Vagina (tissue), 2 donors: ENCODE measurements at regions not wholly inside any gene's neighbourhood (a gene's known extent, or its start where the extent isn't known, plus 50 kb on each side); places are given as distances from the start of the nearest gene placed in this dataset.

ENCODE experiments used
- DNase-seq, 2 donors: peaks; one replicate each; pipeline ENCODE4 v3.0.0-alpha.2; 2017; ENCODE audit errors: extremely low spot score in 2 of 2
- H3K27ac ChIP-seq: fragments of 200-600 bp; sonication (generic); one replicate; pipeline ENCODE4 v1.5.1; 2019
- H3K27me3 ChIP-seq: fragments of 200-600 bp; sonication (generic); one replicate; pipeline ENCODE4 v1.5.1; 2019
- H3K36me3 ChIP-seq, 2 donors: fragments of 200-600 bp; sonication (generic); one replicate each; pipeline ENCODE4 v1.5.1; 2017 to 2019
- H3K4me1 ChIP-seq: fragments of 200-600 bp; sonication (generic); one replicate; pipeline ENCODE4 v1.5.1; 2019
- H3K4me3 ChIP-seq, 2 donors: fragments of 200-600 bp; sonication (generic); 1 replicate in 1 of 2; 2 replicates in 1 of 2; pipeline ENCODE4 v1.5.1; 2016 to 2019
- H3K9me3 ChIP-seq: fragments of 200-600 bp; sonication (generic); one replicate; pipeline ENCODE4 v1.5.1; 2019
- POLR2A ChIP-seq, 2 donors: fragments of 450-650 bp; IDR thresholded peaks; one replicate each; pipeline ENCODE4 v1.6.1; 2017; ENCODE audit warnings: antibody characterized with exemption in 2 of 2, mild to moderate bottlenecking in 2 of 2, moderate library complexity in 2 of 2
- POLR2AphosphoS5 ChIP-seq, 2 donors: sonication (generic); formaldehyde crosslinking; IDR thresholded peaks; one replicate each; pipeline ENCODE4 v1.9.0; 2017; ENCODE audit warnings: antibody characterized with exemption in 2 of 2, mild to moderate bottlenecking in 2 of 2, low read depth in 1 of 2; ENCODE audit not compliant: insufficient read depth in 1 of 2
- intact Hi-C: fragments of 100-400 bp; cut with DNase I; formaldehyde crosslinking; loops from one replicate; pipeline ENCODE4 v1.15.1; 2023
- TF ChIP-seq, protein P1 (sequence below), 3 experiments: fragments of 450-650 bp in 2 of 3; fragments of 200-600 bp in 1 of 3; sonication (generic) in 1 of 3; IDR thresholded peaks; one replicate each; pipeline ENCODE4 v1.5.1; 2017 to 2019; ENCODE audit warnings: antibody characterized with exemption in 3 of 3, mild to moderate bottlenecking in 2 of 3, moderate library complexity in 2 of 3

DNA sequence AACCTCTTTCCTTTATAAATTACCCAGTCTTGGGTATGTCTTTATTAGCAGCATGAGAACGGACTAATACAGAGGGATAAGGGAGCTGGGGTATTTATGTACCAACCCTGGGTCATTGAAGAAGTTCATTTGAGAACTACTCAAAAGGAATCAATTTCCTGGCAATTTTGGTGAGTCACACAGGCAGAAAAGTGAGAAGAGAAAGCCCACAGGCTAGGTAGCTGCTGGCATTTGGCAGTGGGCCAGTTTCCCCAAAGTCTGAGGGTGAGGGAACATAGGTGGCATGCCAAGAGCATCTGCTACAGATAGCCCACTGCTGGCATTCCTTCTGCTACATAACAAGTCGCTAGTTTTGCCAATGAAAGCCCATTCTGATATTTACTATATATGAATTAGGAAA, 411.2 kb downstream of the MID1IP1 start:
- Histone ChIP-seq H3K36me3 (no peaks in the 10 kb centered on the region), H3K4me3 (no peak overlapping the region), H3K27ac (no peak overlapping the region), H3K27me3 (no peaks in the 10 kb centered on the region), H3K9me3 (no peaks in the 10 kb centered on the region), H3K4me1 (no peaks in the 10 kb centered on the region)
- no peak for DNase-seq
- TF ChIP-seq POLR2AphosphoS5 (IDR thresholded peaks at IDR 0.05; ENCODE audit: insufficient read depth in 1 of 2, low read depth in 1 of 2) (no peak), POLR2A (IDR thresholded peaks at IDR 0.05) (no peak)
- TF ChIP-seq, protein P1, sequence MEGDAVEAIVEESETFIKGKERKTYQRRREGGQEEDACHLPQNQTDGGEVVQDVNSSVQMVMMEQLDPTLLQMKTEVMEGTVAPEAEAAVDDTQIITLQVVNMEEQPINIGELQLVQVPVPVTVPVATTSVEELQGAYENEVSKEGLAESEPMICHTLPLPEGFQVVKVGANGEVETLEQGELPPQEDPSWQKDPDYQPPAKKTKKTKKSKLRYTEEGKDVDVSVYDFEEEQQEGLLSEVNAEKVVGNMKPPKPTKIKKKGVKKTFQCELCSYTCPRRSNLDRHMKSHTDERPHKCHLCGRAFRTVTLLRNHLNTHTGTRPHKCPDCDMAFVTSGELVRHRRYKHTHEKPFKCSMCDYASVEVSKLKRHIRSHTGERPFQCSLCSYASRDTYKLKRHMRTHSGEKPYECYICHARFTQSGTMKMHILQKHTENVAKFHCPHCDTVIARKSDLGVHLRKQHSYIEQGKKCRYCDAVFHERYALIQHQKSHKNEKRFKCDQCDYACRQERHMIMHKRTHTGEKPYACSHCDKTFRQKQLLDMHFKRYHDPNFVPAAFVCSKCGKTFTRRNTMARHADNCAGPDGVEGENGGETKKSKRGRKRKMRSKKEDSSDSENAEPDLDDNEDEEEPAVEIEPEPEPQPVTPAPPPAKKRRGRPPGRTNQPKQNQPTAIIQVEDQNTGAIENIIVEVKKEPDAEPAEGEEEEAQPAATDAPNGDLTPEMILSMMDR (IDR thresholded peaks at IDR 0.05): no peak
- intact Hi-C loops: no loop called here

DNA sequence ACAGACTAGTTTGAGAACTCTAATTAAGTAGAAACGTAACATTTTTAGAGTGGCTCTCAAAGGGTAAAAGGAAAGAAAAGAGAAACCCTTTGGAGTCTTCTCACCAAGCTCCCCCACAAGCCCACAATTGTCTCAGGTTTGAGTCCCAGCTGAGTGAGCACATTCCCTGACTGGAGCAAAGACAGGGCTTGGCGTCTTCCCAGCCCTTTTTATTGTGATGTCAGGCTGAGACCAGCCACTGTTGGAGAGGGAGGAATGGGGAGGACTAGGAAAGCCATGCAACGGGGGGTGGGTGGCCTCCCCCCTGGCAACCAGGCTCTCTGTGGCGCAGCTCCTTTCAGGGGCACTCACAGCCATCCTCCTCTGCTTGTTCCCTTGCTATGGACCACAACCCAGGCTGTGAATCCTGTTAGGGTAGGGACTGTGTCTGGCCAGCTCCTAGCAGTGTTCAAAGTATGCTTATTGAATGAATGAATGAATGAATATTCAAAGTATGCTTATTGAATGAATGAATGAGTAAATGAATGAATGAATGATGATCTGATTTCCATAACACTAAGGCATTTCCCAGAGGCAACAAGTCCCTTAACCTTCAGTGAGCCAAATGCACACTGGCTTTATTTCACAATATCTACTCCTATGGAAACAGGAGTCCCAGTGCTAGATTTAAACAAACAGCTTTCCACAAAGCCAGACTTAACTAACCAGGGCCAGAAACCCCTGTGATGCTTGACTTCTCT, 413.3 kb downstream of the MID1IP1 start:
- intact Hi-C loops: loop anchor here (5.0 kb wide), 1 partner anchor 1497 kb away; no protein-coding TSS in a partner anchor
- H3K27ac ChIP-seq: no peak overlapping the region
- H3K4me3 ChIP-seq: no peak overlapping the region
- TF ChIP-seq, protein P1 (IDR thresholded peaks at IDR 0.05): no peak
- TF ChIP-seq POLR2AphosphoS5 (IDR thresholded peaks at IDR 0.05; ENCODE audit: insufficient read depth in 1 of 2, low read depth in 1 of 2) (no peak), POLR2A (IDR thresholded peaks at IDR 0.05) (no peak)
- no peak for DNase-seq
- H3K36me3 ChIP-seq: no peaks in the 10 kb centered on the region
- no peaks in the 10 kb centered on the region for H3K4me1 ChIP-seq
- H3K27me3 ChIP-seq: no peaks in the 10 kb centered on the region
- no peaks in the 10 kb centered on the region for H3K9me3 ChIP-seq

DNA sequence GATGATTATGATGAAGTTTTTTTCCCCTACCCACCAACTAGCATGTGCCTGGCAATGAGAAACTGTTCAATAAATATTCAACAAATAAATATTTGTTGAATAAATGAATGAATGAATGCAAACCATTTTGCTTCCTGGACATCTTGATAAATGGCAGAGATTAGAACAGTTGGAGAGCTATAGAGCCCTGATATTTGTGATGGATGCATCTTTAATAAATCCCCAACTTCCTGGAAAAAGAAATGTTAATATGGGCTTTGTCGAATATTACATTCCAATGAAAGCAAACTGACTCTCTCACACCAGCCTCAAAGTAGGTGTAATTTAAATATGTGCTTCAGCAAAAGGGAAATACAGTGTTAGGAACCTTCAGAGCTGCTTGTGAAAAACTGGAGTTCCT, 419.7 kb downstream of the MID1IP1 start:
- Histone ChIP-seq H3K27ac (no peak overlapping the region), H3K4me1 (no peaks in the 10 kb centered on the region), H3K4me3 (no peak overlapping the region), H3K36me3 (no peaks in the 10 kb centered on the region), H3K9me3 (no peaks in the 10 kb centered on the region), H3K27me3 (no peaks in the 10 kb centered on the region)
- intact Hi-C loops: no loop called here
- no peak for DNase-seq
- TF ChIP-seq, protein P1 (IDR thresholded peaks at IDR 0.05): no peak
- TF ChIP-seq POLR2AphosphoS5 (IDR thresholded peaks at IDR 0.05; ENCODE audit: insufficient read depth in 1 of 2, low read depth in 1 of 2) (no peak), POLR2A (IDR thresholded peaks at IDR 0.05) (no peak)

DNA sequence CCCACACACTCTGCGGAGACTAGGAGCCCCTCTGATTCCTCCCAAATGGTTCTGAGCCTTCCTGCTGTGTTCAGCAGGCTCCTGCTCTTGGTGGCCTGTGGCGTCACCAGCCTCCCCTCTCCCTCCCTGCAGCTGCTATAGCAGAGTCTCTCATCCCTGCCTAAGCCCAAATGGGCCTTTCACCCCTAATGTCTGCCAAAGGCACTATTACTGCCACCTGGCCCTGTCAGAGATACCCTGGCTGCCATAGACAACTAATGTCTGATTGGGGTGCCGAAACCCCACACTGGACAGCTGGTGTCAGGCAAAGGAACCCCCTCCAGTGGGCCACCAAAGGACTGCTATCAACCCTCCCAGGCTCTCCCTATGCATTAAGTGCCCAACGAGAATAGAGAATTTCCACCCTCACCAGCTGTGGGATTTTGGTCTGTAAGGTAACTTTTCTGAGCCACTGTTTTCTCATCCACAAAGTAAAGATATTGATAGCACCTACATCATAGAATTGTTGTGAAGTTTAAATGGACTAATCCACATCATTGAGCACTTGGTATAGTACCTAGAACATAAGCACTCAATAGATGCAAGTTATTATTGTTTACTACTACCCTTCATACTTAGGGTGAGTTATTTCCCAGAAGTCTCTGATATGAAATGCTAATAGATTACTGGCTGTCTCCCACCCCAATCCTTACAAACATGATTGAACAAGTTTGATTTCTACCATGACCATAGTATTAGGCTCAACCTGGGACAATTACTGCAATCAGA, 421.3 kb downstream of the MID1IP1 start:
- Histone ChIP-seq H3K4me1 (no peaks in the 10 kb centered on the region), H3K27me3 (no peaks in the 10 kb centered on the region), H3K36me3 (no peaks in the 10 kb centered on the region), H3K27ac (no peak overlapping the region), H3K9me3 (no peaks in the 10 kb centered on the region), H3K4me3 (no peak overlapping the region)
- intact Hi-C loops: no loop called here
- DNase-seq: no peak
- TF ChIP-seq, protein P1 (IDR thresholded peaks at IDR 0.05): no peak
- no peak for TF ChIP-seq POLR2A (IDR thresholded peaks at IDR 0.05)
- TF ChIP-seq POLR2AphosphoS5 (IDR thresholded peaks at IDR 0.05; ENCODE audit: insufficient read depth in 1 of 2, low read depth in 1 of 2): no peak

DNA sequence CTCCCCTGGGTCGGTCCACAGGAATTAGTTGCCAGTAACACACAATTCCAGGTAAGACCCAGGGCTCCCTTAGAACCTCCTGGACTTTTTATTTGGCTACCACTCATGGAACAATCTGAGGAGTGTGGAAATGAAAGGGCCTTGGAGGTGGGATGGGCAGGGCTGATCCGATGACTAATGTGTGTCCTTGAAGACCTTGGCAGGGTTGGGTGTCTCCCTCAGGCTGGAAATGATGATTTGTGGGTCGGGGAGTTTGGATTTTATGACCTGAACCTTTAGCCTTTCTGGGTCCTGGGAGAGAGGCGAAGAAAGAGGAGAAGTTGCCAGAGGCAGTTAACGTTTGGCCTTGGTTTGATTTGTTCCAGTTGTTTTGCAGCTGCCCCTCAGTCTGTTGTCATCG, 425.0 kb downstream of the MID1IP1 start:
- no peak overlapping the region for H3K4me3 ChIP-seq
- DNase-seq: no peak
- no peaks in the 10 kb centered on the region for H3K4me1 ChIP-seq
- no peaks in the 10 kb centered on the region for H3K27me3 ChIP-seq
- H3K9me3 ChIP-seq: no peaks in the 10 kb centered on the region
- no peak overlapping the region for H3K27ac ChIP-seq
- no peaks in the 10 kb centered on the region for H3K36me3 ChIP-seq
- intact Hi-C loops: no loop called here
- TF ChIP-seq POLR2A (IDR thresholded peaks at IDR 0.05) (no peak), POLR2AphosphoS5 (IDR thresholded peaks at IDR 0.05; ENCODE audit: insufficient read depth in 1 of 2, low read depth in 1 of 2) (no peak)
- TF ChIP-seq, protein P1 (IDR thresholded peaks at IDR 0.05): no peak
